NK-92 (cell line): ENCODE measurements at regions not wholly inside any gene's neighbourhood (a gene's known extent, or its start where the extent isn't known, plus 50 kb on each side); places are given as distances from the start of the nearest gene placed in this dataset.

Experiments
- DNase-seq: peaks from one replicate; lab custom pipeline; 2025; ENCODE audit not compliant: unreplicated experiment; lab: John Stamatoyannopoulos, UW

GRCh38 chr2:172229125-172229524 is 126.4 kb upstream of the DLX2 start:
- no peak for DNase-seq

- DNase-seq: no peak
These were observed 127.7 kb upstream of the DLX2 start for GRCh38 chr2:172230332-172230888.

GRCh38 chr2:172230889-172231401 is 128.2 kb upstream of the DLX2 start:
- no peak for DNase-seq

- no peak for DNase-seq
These were observed 128.8 kb upstream of the DLX2 start for GRCh38 chr2:172231508-172231907.

GRCh38 chr2:172232708-172233396 is 130.2 kb upstream of the DLX2 start:
- DNase-seq: no peak

GRCh38 chr2:172233987-172234715 is 131.5 kb upstream of the DLX2 start:
- DNase-seq: no peak

GRCh38 chr2:172234716-172235691 is 132.3 kb upstream of the DLX2 start:
- no peak for DNase-seq

GRCh38 chr2:172239944-172240590 is 137.4 kb upstream of the DLX2 start:
- DNase-seq: no peak

GRCh38 chr2:172241222-172241621 is 138.5 kb upstream of the DLX2 start:
- no peak for DNase-seq

- DNase-seq: no peak
These were observed 139.8 kb upstream of the DLX2 start for GRCh38 chr2:172242471-172242870.

- no peak for DNase-seq
These were observed 140.3 kb upstream of the DLX2 start for GRCh38 chr2:172242961-172243360.

GRCh38 chr2:172244419-172245130 is 141.9 kb upstream of the DLX2 start:
- no peak for DNase-seq

- no peak for DNase-seq
These were observed 143.9 kb upstream of the DLX2 start for GRCh38 chr2:172246649-172247048.

GRCh38 chr2:172247203-172247602 is 144.5 kb upstream of the DLX2 start:
- DNase-seq: no peak

- DNase-seq: no peak
These were observed 145.7 kb upstream of the DLX2 start for GRCh38 chr2:172248381-172248780.

- DNase-seq: no peak
These were observed 146.1 kb upstream of the DLX2 start for GRCh38 chr2:172248785-172249187.

GRCh38 chr2:172249334-172249733 is 146.6 kb upstream of the DLX2 start:
- DNase-seq: no peak

GRCh38 chr2:172249986-172250385 is 147.3 kb upstream of the DLX2 start:
- DNase-seq: no peak

- no peak for DNase-seq
These were observed 148.5 kb upstream of the DLX2 start for GRCh38 chr2:172251231-172251630.

- no peak for DNase-seq
These were observed 149.5 kb upstream of the DLX2 start for GRCh38 chr2:172252154-172252553.
